GM18519 (cell line): ENCODE measurements at regions not wholly inside any gene's neighbourhood (a gene's known extent, or its start where the extent isn't known, plus 50 kb on each side); places are given as distances from the start of the nearest gene placed in this dataset.
"Not testable (repeated sequence)": the region's sequence is repeated elsewhere in the genome, so short reads cannot be mapped to it uniquely, and the experiment has no call there.

Experiments used
- ATAC-seq: cut with Tn5 transposase; IDR thresholded peaks from one replicate; pipeline ENCODE4 v1.9.1; 2021; ENCODE audit warnings: mild to moderate bottlenecking, moderate library complexity; ENCODE audit not compliant: unreplicated experiment, low FRiP score

DNA sequence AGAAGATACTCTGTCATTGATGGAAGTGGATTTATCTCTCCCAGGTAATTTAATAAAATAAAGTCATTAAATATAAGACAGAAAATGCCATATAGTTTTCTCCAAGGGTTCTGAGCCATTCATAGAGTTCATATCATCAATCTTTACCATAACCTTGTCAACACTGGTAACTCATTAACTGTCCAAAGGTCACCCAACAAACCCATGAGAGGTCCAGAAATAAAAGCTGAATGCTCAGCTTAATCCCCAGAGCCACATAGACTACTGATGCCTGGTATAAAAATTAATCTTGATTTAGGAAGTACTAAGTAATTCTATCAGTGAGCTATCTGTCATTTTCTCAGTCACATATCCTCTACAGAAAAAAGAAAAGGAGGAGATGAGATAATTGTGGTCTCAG lies 903.0 kb upstream of the DDX18 start:
- ATAC-seq, result no peak

- no peak for ATAC-seq
These were observed 898.8 kb upstream of the DDX18 start for GRCh38 chr2:116915673-116916072.

GRCh38 chr2:116917196-116917595 lies 897.3 kb upstream of the DDX18 start:
- no peak for ATAC-seq

GRCh38 chr2:116918574-116918973 lies 895.9 kb upstream of the DDX18 start:
- ATAC-seq, result no peak

- no peak for ATAC-seq
These were observed 892.1 kb upstream of the DDX18 start for GRCh38 chr2:116922414-116922813.

DNA sequence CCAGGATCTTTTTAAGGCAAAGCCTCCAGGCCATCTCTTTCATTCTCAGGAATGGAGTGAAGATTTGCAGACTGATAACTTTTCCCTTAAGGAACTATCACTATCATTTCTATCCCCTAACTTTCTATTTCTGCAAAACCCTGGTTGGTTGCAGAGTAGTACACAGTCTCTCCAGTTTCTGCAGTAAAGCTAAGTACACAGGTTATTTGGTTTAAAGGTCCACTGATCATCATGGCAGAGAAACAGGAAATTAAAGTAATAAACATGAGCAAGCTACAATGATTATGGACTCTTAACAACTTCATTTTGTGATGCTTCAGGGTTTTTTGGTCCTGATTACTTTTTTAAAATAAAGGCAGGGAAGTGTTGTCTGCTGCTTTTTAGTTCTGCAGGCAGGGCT lies 890.0 kb upstream of the DDX18 start:
- ATAC-seq, result no peak

- no peak for ATAC-seq
These were observed 879.2 kb upstream of the DDX18 start for GRCh38 chr2:116935097-116935814.

- no peak for ATAC-seq
These were observed 866.2 kb upstream of the DDX18 start for GRCh38 chr2:116948258-116948657.

GRCh38 chr2:116949249-116949648 lies 865.2 kb upstream of the DDX18 start:
- ATAC-seq, result no peak

GRCh38 chr2:116952254-116952653 lies 862.2 kb upstream of the DDX18 start:
- no peak for ATAC-seq

DNA sequence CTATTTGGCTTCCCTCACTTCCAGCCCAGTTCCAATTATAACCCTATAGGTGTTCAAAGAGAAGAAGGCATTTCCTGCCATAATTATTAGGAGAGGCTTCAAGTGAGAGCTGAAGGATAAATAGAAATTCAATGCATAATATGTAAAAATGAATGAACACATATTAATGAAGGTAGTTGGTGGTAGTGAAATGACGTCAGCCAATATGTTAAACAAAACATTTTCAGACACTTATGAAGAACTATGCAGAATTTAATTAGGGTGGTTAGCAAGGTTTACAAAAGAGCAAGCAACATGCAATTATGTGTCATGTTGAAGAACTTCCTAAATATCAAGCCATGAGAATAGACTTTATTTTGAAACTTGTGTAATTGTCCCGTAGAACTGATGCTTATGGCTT lies 858.8 kb upstream of the DDX18 start:
- ATAC-seq, result no peak

DNA sequence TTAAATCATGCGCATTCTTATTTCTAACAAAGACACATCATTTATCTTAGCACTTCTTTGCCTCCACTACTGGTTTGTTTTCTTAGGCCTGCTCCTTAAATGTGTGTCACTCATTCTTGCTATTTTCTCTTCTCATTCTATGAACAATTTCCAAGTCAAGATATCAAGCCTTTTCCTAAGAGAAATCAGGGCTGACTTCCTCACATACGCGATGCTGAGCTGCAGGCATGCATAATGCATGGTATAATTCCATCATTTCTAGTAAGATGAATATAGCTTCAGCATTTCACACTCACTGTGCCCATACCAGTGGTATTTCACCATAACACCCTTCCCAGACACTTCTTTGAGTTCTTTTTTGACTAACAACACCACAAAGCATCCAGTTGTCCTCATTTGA lies 838.9 kb upstream of the DDX18 start:
- ATAC-seq, result no peak

DNA sequence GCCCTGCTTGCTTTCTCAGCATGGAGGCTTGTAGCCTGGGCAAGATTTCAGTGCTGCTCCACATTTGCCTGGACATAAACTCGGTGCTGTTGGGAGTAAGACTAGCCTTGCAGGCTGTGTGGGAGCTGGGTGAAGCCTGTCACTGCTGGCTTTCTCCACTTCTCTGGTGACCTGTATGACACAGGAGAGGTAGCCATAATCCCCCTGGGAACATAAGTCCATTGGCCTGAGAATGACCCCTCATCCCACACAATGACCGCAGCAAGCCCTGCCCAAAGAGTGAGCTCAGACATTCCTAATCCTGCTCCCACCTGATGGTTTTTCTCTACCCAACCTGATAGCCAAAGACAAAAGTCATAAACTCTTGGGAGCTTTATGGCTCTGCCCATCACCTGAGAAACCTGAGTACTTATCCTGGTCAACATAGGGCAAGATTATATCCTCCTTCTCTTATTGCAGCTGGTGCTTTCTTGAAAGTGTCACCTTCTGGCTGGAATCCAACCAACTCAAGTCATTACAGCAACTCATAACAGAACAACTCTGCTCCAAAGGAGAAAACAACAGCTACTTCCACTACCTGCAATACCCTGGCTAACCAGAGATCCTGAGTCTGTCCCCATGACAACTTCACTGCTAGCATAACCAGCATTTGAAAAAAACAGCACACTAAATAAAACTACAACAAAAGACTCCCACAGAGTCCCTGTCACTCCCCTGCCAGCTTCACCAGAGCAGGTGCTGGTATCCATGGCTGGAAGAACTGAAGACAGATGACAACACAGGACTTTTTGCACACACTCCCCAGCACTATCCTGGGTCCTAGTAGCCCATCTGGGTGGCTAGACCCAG lies 834.4 kb upstream of the DDX18 start:
- ATAC-seq, result no peak

DNA sequence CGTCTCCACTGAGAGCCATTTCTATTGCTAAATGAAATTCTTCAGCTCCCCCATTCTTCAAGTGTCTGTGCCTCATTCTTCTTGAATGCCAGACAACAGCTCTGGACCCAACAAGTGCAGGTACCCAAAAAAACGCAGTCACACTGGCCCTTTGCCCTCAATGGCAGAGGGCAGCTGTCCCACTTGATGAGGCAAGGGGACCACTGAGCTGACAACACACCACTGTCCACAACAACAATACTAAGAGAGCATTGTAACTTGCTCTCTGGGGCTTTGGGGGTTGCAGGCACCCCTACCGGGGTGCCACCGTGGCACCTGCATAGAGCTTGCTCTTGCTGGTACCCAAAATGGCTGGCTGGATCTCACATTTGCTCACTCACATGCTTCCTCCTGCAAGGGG lies 827.0 kb upstream of the DDX18 start:
- ATAC-seq, result no peak

GRCh38 chr2:116988303-116988702 lies 826.2 kb upstream of the DDX18 start:
- no peak for ATAC-seq

GRCh38 chr2:117019357-117019756 lies 795.1 kb upstream of the DDX18 start:
- ATAC-seq, result no peak

DNA sequence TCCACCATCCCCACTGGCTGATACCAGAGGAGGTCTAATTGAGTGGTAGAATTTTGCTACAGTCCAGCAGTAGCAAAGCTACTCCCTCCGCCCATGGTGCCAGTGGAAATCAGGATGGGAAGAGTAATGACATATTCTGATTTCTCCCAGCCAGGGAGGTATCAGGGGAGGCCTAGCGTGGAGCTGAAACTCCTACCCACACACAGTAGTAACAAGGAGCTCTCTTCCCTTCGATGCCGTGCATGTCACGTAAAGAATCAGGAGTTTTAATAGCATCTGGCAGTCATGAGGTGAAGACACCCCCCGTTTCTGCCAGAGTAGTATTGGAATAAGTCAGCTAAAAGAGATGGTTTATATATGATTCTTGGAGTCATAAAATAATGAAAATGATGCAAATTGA lies 786.8 kb upstream of the DDX18 start:
- no peak for ATAC-seq

GRCh38 chr2:117028708-117029107 lies 785.8 kb upstream of the DDX18 start:
- not testable (repeated sequence) for ATAC-seq

GRCh38 chr2:117055499-117056375 lies 758.8 kb upstream of the DDX18 start:
- no peak for ATAC-seq

DNA sequence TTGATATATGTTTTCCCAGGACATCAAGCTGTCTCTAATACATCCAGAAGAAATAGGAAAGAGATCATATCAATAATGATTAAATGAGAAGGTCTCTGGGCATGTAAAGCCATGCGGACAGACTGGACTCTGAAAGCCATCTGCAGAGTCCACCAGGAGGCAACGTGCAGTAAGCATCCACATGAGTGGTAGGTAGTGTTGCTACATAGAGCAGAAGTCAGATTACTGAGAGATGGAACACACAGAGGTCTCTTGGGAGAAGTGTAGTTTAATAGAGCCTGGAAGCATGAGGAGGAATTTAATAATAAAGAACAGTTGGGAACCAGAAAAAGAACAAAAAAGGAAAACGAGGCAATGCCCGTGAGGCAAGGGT lies 758.1 kb upstream of the DDX18 start:
- ATAC-seq, result no peak

GRCh38 chr2:117057016-117057415 lies 757.5 kb upstream of the DDX18 start:
- no peak for ATAC-seq
